AG09309 (cell line): ENCODE measurements at regions not wholly inside any gene's neighbourhood (a gene's known extent, or its start where the extent isn't known, plus 50 kb on each side); places are given as distances from the start of the nearest gene placed in this dataset.
A peak's percentile ranks its signal among the peaks of the same experiment; 100 is the strongest.

ENCODE experiments used
- DNase-seq: peaks from one replicate; pipeline ENCODE4 v3.0.0-alpha.2; 2010; ENCODE audit warnings: low read depth
- H3K4me3 ChIP-seq: 2 replicates; pipeline ENCODE4 v1.5.1; 2011; ENCODE audit warnings: mild to moderate bottlenecking, low read depth, low read length, moderate library complexity; ENCODE audit not compliant: control insufficient read depth
- CTCF ChIP-seq: IDR thresholded peaks from 2 replicates; pipeline ENCODE4 v1.5.1; 2011; ENCODE audit warnings: mild to moderate bottlenecking, low read depth, low read length, inconsistent platforms; ENCODE audit not compliant: insufficient read depth, control insufficient read depth; ENCODE audit errors: missing control alignments

DNA sequence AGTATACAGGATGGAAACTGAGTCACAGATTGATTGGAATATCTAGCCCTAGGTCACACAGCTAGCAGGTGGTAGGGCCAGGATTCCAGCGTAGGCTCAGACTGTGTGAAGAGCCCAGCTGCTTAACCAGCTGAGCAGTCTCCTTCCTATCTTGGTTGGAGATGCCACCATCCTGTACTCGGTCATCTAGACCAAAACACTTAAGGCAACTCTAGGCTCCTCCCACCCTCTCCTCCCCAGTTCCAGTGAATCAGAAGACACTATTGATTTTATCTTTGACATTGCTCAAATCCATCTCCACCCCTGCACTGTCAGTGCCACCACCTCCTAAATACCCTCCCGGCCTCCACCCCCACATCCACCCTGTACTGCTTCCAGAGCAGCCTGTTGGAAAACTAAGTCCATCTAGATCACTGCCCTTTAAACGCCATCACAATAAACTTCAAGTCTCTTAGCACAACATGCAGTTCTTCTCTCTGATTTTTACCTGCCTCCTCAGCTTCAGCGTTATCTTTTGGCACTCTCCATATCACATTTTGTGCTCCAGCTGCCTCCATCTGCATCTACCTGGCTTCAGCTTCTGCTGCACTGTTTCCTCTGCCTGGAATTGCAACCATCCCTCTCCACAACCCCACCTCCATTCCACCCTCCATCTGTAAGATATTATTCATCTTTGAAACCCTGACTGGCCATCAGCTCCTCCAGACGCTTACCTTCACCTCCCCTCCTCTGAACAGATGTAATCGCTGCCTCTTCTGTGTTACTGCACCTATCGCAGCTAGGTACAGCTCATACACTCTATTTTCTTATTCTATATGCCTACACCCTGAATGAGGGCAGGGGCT is 86.8 kb upstream of the ACP3 start:
- DNase-seq = no peak
- no peak overlapping the region for H3K4me3 ChIP-seq
- no peak for TF ChIP-seq CTCF

GRCh38 chr3:132231633-132232032 is 85.6 kb upstream of the ACP3 start:
- TF ChIP-seq CTCF = no peak
- no peak overlapping the region for H3K4me3 ChIP-seq
- peak; percentile 11 for DNase-seq

- no peak overlapping the region for H3K4me3 ChIP-seq
- no peak for DNase-seq
- TF ChIP-seq CTCF = no peak
Measured at GRCh38 chr3:132232231-132232792, 84.9 kb upstream of the ACP3 start.

GRCh38 chr3:132236701-132237651 is 80.2 kb upstream of the ACP3 start:
- H3K4me3 ChIP-seq = no peak overlapping the region
- no peak for DNase-seq
- no peak for TF ChIP-seq CTCF

DNA sequence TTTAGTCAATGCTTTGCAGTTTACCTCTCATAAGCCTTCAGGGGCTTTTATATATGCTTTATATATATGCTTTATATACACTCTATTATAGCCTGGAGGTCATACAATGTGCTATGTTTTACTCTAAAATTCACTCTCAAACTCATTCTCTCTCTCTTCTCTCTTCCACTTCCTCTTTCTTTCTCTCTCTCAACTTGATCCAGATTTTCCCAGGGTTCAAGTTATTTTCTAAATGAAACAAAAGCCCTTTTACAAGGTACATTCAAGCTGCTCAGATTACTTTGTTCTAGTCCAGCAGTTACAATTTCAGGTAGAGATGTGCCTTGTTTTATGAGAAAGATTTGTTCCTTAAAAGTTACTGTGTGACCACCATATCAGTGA is 79.6 kb upstream of the ACP3 start:
- no peak for DNase-seq
- H3K4me3 ChIP-seq = no peak overlapping the region
- TF ChIP-seq CTCF = no peak

GRCh38 chr3:132239587-132239986 is 77.6 kb upstream of the ACP3 start:
- DNase-seq = no peak
- TF ChIP-seq CTCF = no peak
- H3K4me3 ChIP-seq = no peak overlapping the region
